HAP-1 (cell line): ENCODE measurements at regions not wholly inside any gene's neighbourhood (a gene's known extent, or its start where the extent isn't known, plus 50 kb on each side); places are given as distances from the start of the nearest gene placed in this dataset.

Experiments used
- DNase-seq, 2 experiments: peaks; one replicate each; pipeline ENCODE4 v3.0.0-alpha.2; 2016 to 2020; ENCODE audit warnings: low spot score in 2 of 2
- H3K27me3 ChIP-seq: fragments of 250-450 bp; sonication (Bioruptor Pico); 2 replicates; pipeline ENCODE4 v1.5.1; 2020; ENCODE audit warnings: low read depth, mild to moderate bottlenecking, moderate library complexity
- H3K36me3 ChIP-seq: fragments of 250-450 bp; sonication (Bioruptor Pico); replicated peaks from 2 replicates; pipeline ENCODE4 v1.5.1; 2020; ENCODE audit warnings: mild to moderate bottlenecking
- H3K4me1 ChIP-seq: fragments of 250-450 bp; sonication (Bioruptor Pico); 2 replicates; pipeline ENCODE4 v1.5.1; 2020; ENCODE audit warnings: mild to moderate bottlenecking
- H3K4me3 ChIP-seq: fragments of 250-450 bp; sonication (Bioruptor Pico); 2 replicates; pipeline ENCODE4 v1.5.1; 2020; ENCODE audit warnings: mild to moderate bottlenecking, moderate library complexity
- H3K9me3 ChIP-seq: fragments of 250-450 bp; sonication (Bioruptor Pico); 2 replicates; pipeline ENCODE4 v1.5.1; 2020; ENCODE audit warnings: mild to moderate bottlenecking, moderate library complexity
- in situ Hi-C: fragments of 300-500 bp; cut with MboI; formaldehyde crosslinking; loops from 3 replicates; pipeline ENCODE4 v1.14.3; 2020; ENCODE audit warnings: low sequenced_read_pairs, inconsistent platforms, mixed read lengths

- H3K27me3 ChIP-seq: 0 out of 2 replicates have a peak, but pooled peaks cover 2% of the 10 kb centered on the region
- no peaks in the 10 kb centered on the region for H3K9me3 ChIP-seq
Observed at GRCh38 chr2:118246079-118246478, 157.8 kb downstream of the INSIG2 start.

GRCh38 chr2:118244686-118245085, 156.4 kb downstream of the INSIG2 start:
- DNase-seq: no peak
- Histone ChIP-seq H3K27me3 (0 out of 2 replicates have a peak, but pooled peaks cover 2% of the 10 kb centered on the region), H3K9me3 (no peaks in the 10 kb centered on the region), H3K36me3 (no peaks in the 10 kb centered on the region), H3K4me1 (no peaks in the 10 kb centered on the region), H3K4me3 (no peak overlapping the region)
- in situ Hi-C loops: no loop called here

More at GRCh38 chr2:118246079-118246478, 157.8 kb downstream of the INSIG2 start:
- Histone ChIP-seq H3K4me3 (no peak overlapping the region), H3K4me1 (no peaks in the 10 kb centered on the region), H3K36me3 (no peaks in the 10 kb centered on the region)
- in situ Hi-C loops: no loop called here
- no peak for DNase-seq

GRCh38 chr2:118243031-118243430, 154.8 kb downstream of the INSIG2 start:
- Histone ChIP-seq H3K36me3 (no peaks in the 10 kb centered on the region), H3K9me3 (no peaks in the 10 kb centered on the region), H3K4me3 (no peak overlapping the region), H3K4me1 (no peaks in the 10 kb centered on the region), H3K27me3 (0 out of 2 replicates have a peak, but pooled peaks cover 2% of the 10 kb centered on the region)
- DNase-seq: no peak
- in situ Hi-C loops: no loop called here

GRCh38 chr2:118242216-118242615, 153.9 kb downstream of the INSIG2 start:
- Histone ChIP-seq H3K4me3 (no peak overlapping the region), H3K27me3 (0 out of 2 replicates have a peak, but pooled peaks cover 2% of the 10 kb centered on the region), H3K36me3 (no peaks in the 10 kb centered on the region), H3K9me3 (no peaks in the 10 kb centered on the region), H3K4me1 (no peaks in the 10 kb centered on the region)
- DNase-seq: no peak
- in situ Hi-C loops: no loop called here

GRCh38 chr2:118241128-118241527, 152.9 kb downstream of the INSIG2 start:
- Histone ChIP-seq H3K27me3 (no peaks in the 10 kb centered on the region), H3K36me3 (no peaks in the 10 kb centered on the region), H3K4me3 (no peak overlapping the region), H3K4me1 (no peaks in the 10 kb centered on the region), H3K9me3 (no peaks in the 10 kb centered on the region)
- in situ Hi-C loops: no loop called here
- no peak for DNase-seq

GRCh38 chr2:118240276-118240675, 152.0 kb downstream of the INSIG2 start:
- no peaks in the 10 kb centered on the region for H3K9me3 ChIP-seq
- no peaks in the 10 kb centered on the region for H3K4me1 ChIP-seq
- H3K27me3 ChIP-seq: no peaks in the 10 kb centered on the region
- DNase-seq: no peak
- H3K4me3 ChIP-seq: no peak overlapping the region
- in situ Hi-C loops: no loop called here
- no peaks in the 10 kb centered on the region for H3K36me3 ChIP-seq

- Histone ChIP-seq H3K9me3 (no peaks in the 10 kb centered on the region), H3K36me3 (no peaks in the 10 kb centered on the region), H3K4me3 (no peak overlapping the region), H3K27me3 (no peaks in the 10 kb centered on the region), H3K4me1 (no peaks in the 10 kb centered on the region)
- in situ Hi-C loops: no loop called here
- DNase-seq: no peak
Observed at GRCh38 chr2:118239284-118239683, 151.0 kb downstream of the INSIG2 start.

- no peaks in the 10 kb centered on the region for H3K9me3 ChIP-seq
- no peak overlapping the region for H3K4me3 ChIP-seq
- in situ Hi-C loops: no loop called here
- H3K36me3 ChIP-seq: no peaks in the 10 kb centered on the region
- no peaks in the 10 kb centered on the region for H3K4me1 ChIP-seq
- no peak for DNase-seq
- H3K27me3 ChIP-seq: no peaks in the 10 kb centered on the region
Observed at GRCh38 chr2:118237451-118237850, 149.2 kb downstream of the INSIG2 start.

GRCh38 chr2:118232796-118233195, 144.5 kb downstream of the INSIG2 start:
- in situ Hi-C loops: no loop called here
- Histone ChIP-seq H3K4me3 (no peak overlapping the region), H3K4me1 (no peaks in the 10 kb centered on the region), H3K36me3 (no peaks in the 10 kb centered on the region), H3K9me3 (no peaks in the 10 kb centered on the region), H3K27me3 (no peaks in the 10 kb centered on the region)
- DNase-seq: no peak

- Histone ChIP-seq H3K36me3 (no peaks in the 10 kb centered on the region), H3K27me3 (no peaks in the 10 kb centered on the region), H3K4me3 (no peak overlapping the region), H3K9me3 (no peaks in the 10 kb centered on the region), H3K4me1 (no peaks in the 10 kb centered on the region)
- in situ Hi-C loops: no loop called here
- no peak for DNase-seq
Observed at GRCh38 chr2:118232391-118232790, 144.1 kb downstream of the INSIG2 start.

- DNase-seq: no peak
- Histone ChIP-seq H3K9me3 (no peaks in the 10 kb centered on the region), H3K36me3 (no peaks in the 10 kb centered on the region), H3K4me3 (no peak overlapping the region), H3K27me3 (no peaks in the 10 kb centered on the region), H3K4me1 (no peaks in the 10 kb centered on the region)
- in situ Hi-C loops: no loop called here
Observed at GRCh38 chr2:118231759-118232158, 143.5 kb downstream of the INSIG2 start.

GRCh38 chr2:118227698-118228508, 139.6 kb downstream of the INSIG2 start:
- no peak for DNase-seq
- H3K9me3 ChIP-seq: no peaks in the 10 kb centered on the region
- H3K4me1 ChIP-seq: peaks cover 8% of the 10 kb centered on the region; the same call in 1 of the 2 replicates
- no peaks in the 10 kb centered on the region for H3K27me3 ChIP-seq
- in situ Hi-C loops: no loop called here
- no peak overlapping the region for H3K4me3 ChIP-seq
- H3K36me3 ChIP-seq: no peaks in the 10 kb centered on the region

- Histone ChIP-seq H3K27me3 (no peaks in the 10 kb centered on the region), H3K4me3 (no peak overlapping the region), H3K36me3 (no peaks in the 10 kb centered on the region), H3K9me3 (no peaks in the 10 kb centered on the region), H3K4me1 (peaks cover 12% of the 10 kb centered on the region)
- DNase-seq: no peak
- in situ Hi-C loops: no loop called here
Observed at GRCh38 chr2:118225666-118226065, 137.4 kb downstream of the INSIG2 start.

- no peak overlapping the region for H3K4me3 ChIP-seq
- no peak for DNase-seq
- H3K36me3 ChIP-seq: no peaks in the 10 kb centered on the region
- H3K27me3 ChIP-seq: no peaks in the 10 kb centered on the region; the same call in 1 of the 2 replicates
- in situ Hi-C loops: no loop called here
- H3K4me1 ChIP-seq: peaks cover 12% of the 10 kb centered on the region
- no peaks in the 10 kb centered on the region for H3K9me3 ChIP-seq
Observed at GRCh38 chr2:118224895-118225311, 136.6 kb downstream of the INSIG2 start.
